ENCODE measurements at regions not wholly inside any gene's neighbourhood (a gene's known extent, or its start where the extent isn't known, plus 50 kb on each side); places are given as distances from the start of the nearest gene placed in this dataset.

DNA sequence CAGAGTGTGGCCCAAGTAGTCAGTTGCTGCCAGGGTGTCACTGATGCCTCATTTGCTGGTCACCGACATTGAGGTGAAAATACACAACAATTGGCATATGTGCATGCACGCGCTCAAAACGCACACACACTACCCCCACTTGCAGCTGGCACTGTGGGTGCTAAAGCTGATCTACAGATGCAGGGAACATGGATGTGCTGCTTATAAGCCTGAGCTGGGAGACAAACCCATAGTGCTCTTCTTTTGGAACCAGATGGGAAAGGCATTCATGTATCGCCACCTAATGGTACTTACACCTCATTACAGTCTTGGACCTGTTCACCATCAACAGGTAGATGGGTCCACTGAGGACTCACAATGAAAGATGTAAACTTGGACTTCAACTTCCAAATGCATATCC, 70.3 kb upstream of the CAMK1G start:
- Mint-ChIP-seq H3K36me3 (peaks cover 0 to 3% (median 0%) of the 10 kb centered on the region in 3 donors), H3K27ac (no peak overlapping the region), H3K9me3 (peaks cover 0 to 5% (median 0%) of the 10 kb centered on the region in 9 donors), H3K27me3 (peaks cover 8 to 25% (median 23%) of the 10 kb centered on the region in 5 donors), H3K4me1 (no peaks in the 10 kb centered on the region), H3K4me3 (no peak overlapping the region)
- POLR2A ChIA-PET, result no interaction called here
- no peak for DNase-seq
- ATAC-seq, result no peak

DNA sequence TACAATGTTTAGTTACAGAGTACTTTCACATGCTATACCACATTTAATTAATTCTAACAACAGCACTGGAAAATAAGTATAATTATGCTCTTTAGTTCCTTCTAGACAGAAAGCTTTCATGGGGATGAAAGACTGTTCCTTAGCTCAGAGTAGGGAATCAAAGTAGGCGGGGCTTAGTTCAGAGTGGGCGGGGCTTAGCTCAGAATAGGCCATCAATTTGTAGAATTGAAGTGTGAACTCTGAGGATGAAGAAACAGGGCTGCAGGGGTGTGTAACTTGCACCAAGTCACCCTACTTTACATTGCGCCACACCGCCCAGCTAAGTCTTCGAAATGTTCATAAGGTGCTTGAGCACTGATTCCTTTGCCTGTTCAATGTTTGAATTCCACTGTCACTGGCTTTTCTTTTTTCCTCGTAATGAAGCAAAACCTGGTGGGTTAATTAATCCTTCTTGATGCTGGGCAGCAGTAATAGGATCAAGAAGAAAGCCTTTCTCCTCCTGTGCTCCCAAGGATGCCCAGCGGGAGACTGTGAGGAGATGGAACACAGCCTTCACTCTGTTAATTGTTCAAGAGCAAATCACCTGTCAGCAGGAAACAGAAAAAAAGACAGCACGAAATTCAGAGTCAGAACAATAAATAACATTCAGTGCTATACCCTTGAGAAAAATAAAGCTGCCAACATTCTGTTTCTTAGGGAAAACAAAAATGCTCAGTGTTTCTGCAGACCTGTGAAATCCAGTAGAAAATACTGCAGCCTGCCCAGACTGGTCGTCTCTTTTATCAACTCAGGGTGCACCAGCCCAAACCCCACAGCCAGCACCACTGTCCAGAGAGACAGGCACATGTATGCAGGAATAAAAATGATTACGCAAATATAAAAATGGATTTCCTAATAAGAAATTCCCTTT, 66.5 kb upstream of the CAMK1G start:
- H3K4me1 Mint-ChIP-seq, result no peaks in the 10 kb centered on the region
- peaks cover 0 to 2% (median 0%) of the 10 kb centered on the region in 3 donors for H3K36me3 Mint-ChIP-seq
- no peak for ATAC-seq
- H3K4me3 Mint-ChIP-seq, result no peak overlapping the region
- DNase-seq, result no peak
- H3K27ac Mint-ChIP-seq, result no peak overlapping the region
- H3K27me3 Mint-ChIP-seq, result peaks cover 7 to 25% (median 23%) of the 10 kb centered on the region in 5 donors
- POLR2A ChIA-PET, result no interaction called here
- H3K9me3 Mint-ChIP-seq, result peaks cover 0 to 4% (median 0%) of the 10 kb centered on the region in 9 donors

DNA sequence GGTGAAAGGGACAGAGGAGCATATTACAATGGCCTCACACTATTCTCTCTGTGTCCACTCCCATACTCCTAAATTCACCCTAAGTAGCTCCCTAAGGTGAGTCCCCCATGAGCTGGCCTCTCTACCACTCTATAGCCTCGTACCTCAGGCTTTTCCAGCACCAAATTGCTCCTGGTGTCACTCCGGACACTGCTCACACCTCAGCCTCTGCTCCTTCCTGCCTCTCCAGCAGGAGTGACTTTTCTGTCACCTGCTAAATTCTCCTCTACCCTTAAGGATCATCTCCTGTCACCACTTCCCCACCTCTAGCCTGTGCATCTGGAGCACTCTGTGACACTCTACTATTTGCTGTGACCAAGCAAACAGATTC, 65.8 kb upstream of the CAMK1G start:
- peaks cover 7 to 25% (median 21%) of the 10 kb centered on the region in 5 donors for H3K27me3 Mint-ChIP-seq

DNA sequence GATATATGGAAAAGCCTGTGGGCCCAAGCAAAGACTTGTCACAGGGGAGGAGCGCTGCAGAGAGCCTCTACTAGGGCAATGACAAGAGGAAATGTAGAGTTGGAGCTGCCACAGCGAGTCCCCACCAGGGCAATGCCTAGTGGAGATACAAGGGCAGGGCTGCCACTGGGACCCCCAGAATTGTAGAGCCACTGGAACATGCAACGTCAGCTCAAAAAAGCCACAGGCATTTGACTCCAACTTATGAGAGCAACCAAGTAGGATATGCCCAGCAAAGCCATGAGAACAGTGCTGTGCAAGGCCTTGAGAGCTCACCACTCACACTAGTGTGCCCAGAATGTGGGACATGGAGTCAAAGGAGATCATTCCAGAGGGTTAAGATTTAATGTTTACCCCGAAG, 63.7 kb upstream of the CAMK1G start:
- no peak for DNase-seq
- Mint-ChIP-seq H3K9me3 (peaks cover 0 to 3% (median 0%) of the 10 kb centered on the region in 9 donors), H3K36me3 (no peaks in the 10 kb centered on the region), H3K27me3 (peaks cover 7 to 30% (median 19%) of the 10 kb centered on the region in 5 donors), H3K4me3 (no peak overlapping the region), H3K27ac (no peak overlapping the region), H3K4me1 (no peaks in the 10 kb centered on the region)
- POLR2A ChIA-PET, result no interaction called here
- no peak for ATAC-seq

More for the DNA sequence above, 65.8 kb upstream of the CAMK1G start:
- peaks cover 0 to 3% (median 0%) of the 10 kb centered on the region in 9 donors for H3K9me3 Mint-ChIP-seq
- POLR2A ChIA-PET, result no interaction called here
- ATAC-seq, result no peak
- no peak for DNase-seq
- H3K36me3 Mint-ChIP-seq, result no peaks in the 10 kb centered on the region
- no peaks in the 10 kb centered on the region for H3K4me1 Mint-ChIP-seq
- H3K27ac Mint-ChIP-seq, result no peak overlapping the region
- no peak overlapping the region for H3K4me3 Mint-ChIP-seq

DNA sequence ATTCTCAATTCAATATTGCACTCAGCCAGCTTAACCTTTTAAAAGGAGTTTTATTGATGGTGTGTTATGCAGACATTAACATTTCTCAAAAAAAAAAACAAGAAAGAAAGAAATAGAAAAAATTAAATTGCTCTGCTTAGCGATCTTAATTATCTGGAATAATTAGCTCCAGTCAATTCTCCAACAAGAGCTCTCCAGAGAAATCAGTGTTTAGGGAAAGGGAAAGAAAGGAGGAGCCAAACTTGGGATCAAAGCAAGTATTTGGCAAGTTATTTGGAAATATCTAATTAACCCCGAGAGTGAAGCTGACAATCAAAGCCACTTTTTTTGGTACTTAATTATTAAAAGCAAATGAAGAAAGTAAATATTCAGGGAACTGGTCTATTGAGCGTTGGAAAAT, 60.7 kb upstream of the CAMK1G start:
- ATAC-seq, result no peak
- POLR2A ChIA-PET, result no interaction called here
- Mint-ChIP-seq H3K36me3 (no peaks in the 10 kb centered on the region), H3K27me3 (peaks cover 7 to 29% (median 13%) of the 10 kb centered on the region in 5 donors), H3K27ac (no peak overlapping the region), H3K9me3 (peaks cover 0 to 3% (median 0%) of the 10 kb centered on the region in 9 donors), H3K4me3 (no peak overlapping the region), H3K4me1 (no peaks in the 10 kb centered on the region)
- DNase-seq, result no peak

DNA sequence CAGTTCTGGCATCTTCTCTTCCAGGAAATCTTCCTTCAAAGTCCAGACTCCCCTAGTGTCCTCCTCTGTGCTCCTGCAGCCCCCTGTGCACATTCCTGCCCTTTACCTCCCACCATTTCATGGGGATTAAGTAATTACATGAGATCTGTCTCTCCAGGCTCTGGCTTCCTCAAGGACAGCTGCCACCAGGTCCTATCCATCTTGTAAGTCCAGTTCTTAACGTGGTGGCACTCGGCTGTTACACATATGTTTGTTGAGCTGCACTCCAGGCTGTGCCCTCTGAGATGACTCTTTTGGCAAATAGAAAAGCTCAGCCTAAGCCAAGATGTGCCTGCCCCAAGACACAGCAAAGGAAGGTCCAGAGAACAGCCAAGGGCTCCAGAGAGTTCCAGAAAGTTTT, 57.4 kb upstream of the CAMK1G start:
- ATAC-seq, result no peak
- DNase-seq, result no peak
- Mint-ChIP-seq H3K27ac (no peak overlapping the region), H3K27me3 (peaks cover 17 to 46% (median 25%) of the 10 kb centered on the region in 5 donors), H3K9me3 (no peaks in the 10 kb centered on the region), H3K36me3 (no peaks in the 10 kb centered on the region), H3K4me1 (no peaks in the 10 kb centered on the region), H3K4me3 (no peak overlapping the region)
- POLR2A ChIA-PET, result no interaction called here

DNA sequence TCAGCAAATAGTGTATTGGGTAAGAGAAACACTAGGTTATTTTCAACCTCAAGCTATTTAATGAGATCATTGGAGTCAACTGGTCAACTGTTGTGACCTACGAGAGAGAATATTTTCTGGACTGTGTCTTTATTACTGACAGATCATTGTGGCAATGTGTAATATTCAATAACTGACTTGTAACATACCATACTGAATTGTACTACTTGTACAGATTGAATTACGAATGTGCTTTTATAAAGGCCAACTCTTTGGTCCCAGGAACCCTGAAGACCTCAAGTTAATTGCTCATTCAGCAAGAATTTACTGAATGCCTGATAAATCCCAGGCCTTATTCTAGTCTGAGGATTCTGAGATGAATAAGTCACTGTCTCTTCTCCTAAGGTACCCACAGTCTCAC, 56.1 kb upstream of the CAMK1G start:
- Mint-ChIP-seq H3K36me3 (no peaks in the 10 kb centered on the region), H3K4me1 (no peaks in the 10 kb centered on the region), H3K4me3 (no peak overlapping the region), H3K27ac (no peak overlapping the region), H3K9me3 (no peaks in the 10 kb centered on the region), H3K27me3 (peaks cover 19 to 57% (median 35%) of the 10 kb centered on the region in 5 donors)
- ATAC-seq (no peak), DNase-seq (no peak)
- POLR2A ChIA-PET, result no interaction called here

DNA sequence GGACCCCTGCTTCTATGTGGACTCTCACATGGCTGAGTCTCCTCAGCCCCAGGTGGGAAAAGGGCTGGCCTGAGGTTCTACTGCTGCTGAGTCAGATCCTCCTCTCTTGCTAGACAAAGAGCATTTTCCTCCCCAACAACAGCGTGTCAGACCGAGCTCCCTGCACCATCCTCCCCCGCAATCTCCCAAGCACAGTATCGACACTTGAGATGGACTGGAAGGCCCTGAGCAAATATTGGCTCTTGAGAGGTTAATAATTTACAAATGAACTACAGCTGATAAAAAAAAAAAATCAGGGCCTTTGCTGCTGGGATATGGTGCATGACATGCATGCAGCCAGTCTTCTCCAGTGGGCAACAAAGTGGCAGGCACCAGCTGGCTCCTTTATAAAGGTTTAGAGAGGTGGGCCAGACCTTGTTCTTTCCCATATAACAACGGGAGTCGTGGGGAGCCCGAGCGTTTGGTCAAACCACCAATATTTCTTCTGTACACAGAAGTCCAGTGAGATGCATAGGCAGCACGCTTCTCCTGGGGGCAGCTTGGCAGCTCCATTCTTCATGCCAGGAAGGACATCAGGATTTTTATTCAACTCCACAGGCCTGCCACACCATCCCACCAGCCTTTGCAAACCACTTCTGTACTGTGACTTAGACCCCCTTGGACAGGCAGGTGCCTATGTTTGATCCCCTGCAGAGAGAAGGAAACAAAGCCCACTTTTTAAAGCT, 55.4 kb upstream of the CAMK1G start:
- Mint-ChIP-seq H3K4me3 (no peak overlapping the region), H3K9me3 (no peaks in the 10 kb centered on the region), H3K4me1 (no peaks in the 10 kb centered on the region), H3K27me3 (peaks cover 19 to 56% (median 35%) of the 10 kb centered on the region in 5 donors), H3K27ac (no peak overlapping the region), H3K36me3 (no peaks in the 10 kb centered on the region)
- ATAC-seq, result no peak
- POLR2A ChIA-PET, result no interaction called here
- no peak for DNase-seq

DNA sequence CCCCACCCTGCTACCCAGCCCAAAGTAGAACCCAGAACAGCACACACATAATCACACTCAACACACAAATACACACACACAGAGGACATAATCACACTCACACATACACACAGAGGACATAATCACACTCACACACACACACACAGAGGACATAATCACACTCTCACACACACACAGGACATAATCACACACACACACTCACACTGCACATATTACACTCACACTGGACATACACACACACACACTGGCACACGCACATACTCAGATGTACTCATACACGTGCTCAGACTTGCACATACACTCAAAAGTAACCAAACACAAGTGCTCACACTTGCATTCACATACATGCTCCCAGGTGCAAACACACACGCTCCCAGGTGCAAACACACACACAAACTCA, 54.3 kb upstream of the CAMK1G start:
- no peak overlapping the region for H3K4me3 Mint-ChIP-seq

DNA sequence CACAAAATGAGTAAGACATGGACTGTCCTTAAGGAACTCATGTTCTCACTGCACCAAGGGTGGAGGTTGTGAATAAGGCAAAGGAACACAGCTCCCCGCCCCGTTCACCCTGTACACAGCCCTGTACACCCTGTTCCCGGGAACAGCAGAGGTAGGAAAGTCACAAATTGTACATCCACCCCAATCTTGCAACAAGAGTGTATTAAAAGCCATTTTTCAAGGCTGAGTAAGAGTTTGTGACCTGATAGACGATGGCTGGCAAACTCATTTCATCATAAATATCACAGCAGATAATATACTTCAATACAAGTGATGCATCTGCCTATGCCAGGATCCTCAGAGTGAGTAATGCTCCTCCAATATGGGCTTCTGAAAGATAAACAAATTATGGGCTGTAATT, 52.5 kb upstream of the CAMK1G start:
- POLR2A ChIA-PET, result no interaction called here
- Mint-ChIP-seq H3K4me3 (no peak overlapping the region), H3K36me3 (no peaks in the 10 kb centered on the region), H3K27ac (no peak overlapping the region), H3K9me3 (no peaks in the 10 kb centered on the region), H3K4me1 (no peaks in the 10 kb centered on the region), H3K27me3 (peaks cover 17 to 47% (median 34%) of the 10 kb centered on the region in 5 donors)
- DNase-seq (no peak), ATAC-seq (no peak)

More for the DNA sequence above, 54.3 kb upstream of the CAMK1G start:
- Mint-ChIP-seq H3K4me1 (no peaks in the 10 kb centered on the region), H3K9me3 (no peaks in the 10 kb centered on the region), H3K27ac (no peak overlapping the region), H3K27me3 (peaks cover 19 to 46% (median 37%) of the 10 kb centered on the region in 5 donors), H3K36me3 (no peaks in the 10 kb centered on the region)
- ATAC-seq (no peak), DNase-seq (no peak)
- POLR2A ChIA-PET, result no interaction called here

DNA sequence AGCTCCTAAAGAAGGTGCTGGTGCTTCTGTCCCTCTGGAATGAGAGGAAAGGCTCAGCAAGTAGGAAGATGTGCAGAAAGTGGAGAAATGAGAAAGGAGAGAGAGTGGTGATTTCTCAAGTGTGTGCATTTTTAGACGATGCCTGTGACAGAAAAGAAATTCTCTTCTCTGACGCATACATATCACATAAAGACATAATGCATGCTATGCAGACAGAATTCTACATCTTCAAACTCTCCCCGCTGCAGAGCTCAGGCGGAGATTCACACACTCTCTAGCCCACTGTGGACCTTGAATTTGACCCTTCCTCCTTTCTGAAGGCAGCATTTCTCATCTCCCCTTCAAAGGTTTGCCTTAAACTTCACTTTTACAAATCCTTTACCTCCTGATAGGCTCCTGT, 52.0 kb upstream of the CAMK1G start:
- H3K4me3 Mint-ChIP-seq, result no peak overlapping the region
- H3K9me3 Mint-ChIP-seq, result no peaks in the 10 kb centered on the region
- DNase-seq (no peak), ATAC-seq (no peak)
- POLR2A ChIA-PET, result no interaction called here
- no peaks in the 10 kb centered on the region for H3K4me1 Mint-ChIP-seq
- no peaks in the 10 kb centered on the region for H3K36me3 Mint-ChIP-seq
- no peak overlapping the region for H3K27ac Mint-ChIP-seq
- peaks cover 15 to 44% (median 31%) of the 10 kb centered on the region in 5 donors for H3K27me3 Mint-ChIP-seq

Data from naive thymus-derived CD8-positive, alpha-beta T cell (primary cell).